ENCODE measurements at regions not wholly inside any gene's neighbourhood (a gene's known extent, or its start where the extent isn't known, plus 50 kb on each side); places are given as distances from the start of the nearest gene placed in this dataset.

GRCh38 chr17:73707358-73707757, 63.1 kb upstream of the SDK2 start:
- no peak for TF ChIP-seq EZH2 (conservative IDR thresholded peaks at IDR 0.05; ENCODE audit: low read depth, low read length)
- no peak for TF ChIP-seq ZNF407 (CRISPR knock-in tag; IDR thresholded peaks at IDR 0.05; ENCODE audit: not compliant biosample characterization)
- TF ChIP-seq ZNF354B (CRISPR knock-in tag; IDR thresholded peaks at IDR 0.05): no peak
- TF ChIP-seq ZSCAN29 (CRISPR knock-in tag; conservative IDR thresholded peaks at IDR 0.05): no peak
- TF ChIP-seq CHD4 (IDR thresholded peaks at IDR 0.05; ENCODE audit: borderline replicate concordance, low read length): no peak
- TF ChIP-seq SMC3 (IDR thresholded peaks at IDR 0.05; ENCODE audit: low read length): no peak
- no peak for TF ChIP-seq KDM5B (CRISPR knock-in tag; IDR thresholded peaks at IDR 0.05; ENCODE audit: borderline replicate concordance)
- TF ChIP-seq ZBTB49 (CRISPR knock-in tag; IDR thresholded peaks at IDR 0.05; ENCODE audit: borderline replicate concordance): no peak
- TF ChIP-seq TERF1 (CRISPR knock-in tag; IDR thresholded peaks at IDR 0.05): no peak
- TF ChIP-seq CBFB (CRISPR knock-in tag; IDR thresholded peaks at IDR 0.05): no peak
- no peak for TF ChIP-seq CEBPB (IDR thresholded peaks at IDR 0.05; ENCODE audit: borderline replicate concordance, low read depth, low read length)

Data from HepG2 (cell line).